ENCODE measurements at regions not wholly inside any gene's neighbourhood (a gene's known extent, or its start where the extent isn't known, plus 50 kb on each side); places are given as distances from the start of the nearest gene placed in this dataset.

- DNase-seq: no peak
Observed at GRCh38 chr2:12221584-12221983, 475.2 kb downstream of the LPIN1 start.

DNA sequence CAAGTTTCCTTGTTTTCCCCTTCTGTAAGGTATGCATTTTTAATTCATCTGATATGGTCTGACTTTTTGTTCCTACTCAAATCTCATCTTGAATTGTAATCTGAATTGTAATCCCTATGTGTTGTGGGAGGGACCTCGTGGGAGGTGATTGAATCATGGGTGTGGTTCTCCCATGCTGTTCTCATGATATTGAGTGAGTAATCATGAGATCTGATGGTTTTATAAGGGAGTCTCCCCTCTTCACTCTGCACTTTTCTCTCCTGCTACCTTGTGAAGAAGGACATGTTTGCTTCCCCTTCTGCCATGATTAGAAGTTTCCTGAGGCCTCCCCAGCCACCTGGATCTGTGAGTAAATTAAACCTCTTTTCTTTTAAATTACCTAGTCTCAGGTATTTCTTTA lies 476.1 kb downstream of the LPIN1 start:
- no peak for DNase-seq

- DNase-seq: no peak
Observed at GRCh38 chr2:12223732-12224131, 477.3 kb downstream of the LPIN1 start.

GRCh38 chr2:12226653-12227052 lies 480.2 kb downstream of the LPIN1 start:
- no peak for DNase-seq

DNA sequence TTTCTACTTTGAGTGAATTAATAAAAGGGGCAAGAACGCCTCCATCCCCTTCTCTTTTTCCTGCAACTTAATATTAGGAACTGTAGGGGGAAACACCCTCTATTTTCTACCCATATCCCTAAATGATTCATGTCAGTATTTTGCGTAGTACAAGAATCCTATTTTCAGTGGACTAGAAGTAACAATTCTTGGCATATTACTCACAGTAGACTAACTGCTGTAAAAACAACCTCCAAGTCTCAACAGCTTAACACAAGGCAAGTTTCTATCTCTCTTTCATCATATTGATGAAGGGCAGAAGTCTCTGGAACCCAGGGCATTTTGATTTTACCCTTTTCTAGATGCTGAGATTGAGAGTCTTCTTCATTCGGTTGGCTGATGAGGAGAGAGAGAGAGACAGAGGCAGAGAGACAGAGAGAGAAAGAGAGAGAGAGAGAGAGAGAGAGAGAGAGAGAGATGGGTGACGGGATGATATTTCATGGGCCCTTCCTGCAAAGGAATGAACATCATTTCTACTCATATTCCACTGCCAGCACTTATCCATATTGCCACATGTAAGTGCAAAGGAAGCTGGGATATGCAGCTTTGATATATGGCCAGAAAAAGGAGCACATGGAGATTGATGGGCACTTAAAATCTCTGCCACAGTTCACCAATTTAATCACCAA lies 481.6 kb downstream of the LPIN1 start:
- no peak for DNase-seq

- no peak for DNase-seq
Observed at GRCh38 chr2:12231288-12231687, 484.9 kb downstream of the LPIN1 start.

GRCh38 chr2:12232876-12233275 lies 483.9 kb upstream of the TRIB2 start:
- DNase-seq: no peak

DNA sequence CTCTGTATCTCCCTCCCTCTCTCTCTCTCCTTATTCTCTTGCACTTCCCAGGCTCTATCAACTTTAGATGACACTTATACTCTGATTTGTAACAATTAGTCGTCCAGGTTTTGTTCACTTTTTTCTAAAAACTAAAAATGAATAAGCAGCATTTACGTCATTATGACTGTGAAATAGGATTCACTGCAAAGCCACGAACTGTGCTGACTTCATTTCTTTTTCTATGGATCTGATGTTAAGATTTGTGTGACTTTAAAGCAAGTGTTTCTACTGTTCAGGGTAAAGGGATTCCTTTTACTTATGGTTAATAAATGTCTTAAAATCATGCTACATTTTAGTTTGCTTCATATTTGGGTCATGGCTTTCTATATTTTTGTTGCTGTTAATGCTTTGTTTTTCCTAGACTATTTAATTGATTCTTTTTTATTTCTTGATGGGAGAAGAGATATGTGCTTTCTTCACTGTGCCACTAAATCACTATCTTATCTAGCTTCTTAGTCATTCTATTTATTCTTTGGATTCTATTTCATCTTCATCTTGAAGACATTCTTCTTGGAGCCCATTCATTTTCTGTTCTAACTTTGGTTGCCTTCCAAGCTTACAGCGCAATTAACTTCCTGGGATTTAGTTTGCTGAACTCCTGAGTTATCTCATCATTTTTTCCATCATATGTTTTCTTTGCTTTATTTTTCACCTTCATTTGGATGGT lies 480.4 kb upstream of the TRIB2 start:
- no peak for DNase-seq

GRCh38 chr2:12240206-12240605 lies 476.5 kb upstream of the TRIB2 start:
- no peak for DNase-seq

GRCh38 chr2:12243381-12243780 lies 473.4 kb upstream of the TRIB2 start:
- no peak for DNase-seq

GRCh38 chr2:12244070-12244469 lies 472.7 kb upstream of the TRIB2 start:
- DNase-seq: no peak

DNA sequence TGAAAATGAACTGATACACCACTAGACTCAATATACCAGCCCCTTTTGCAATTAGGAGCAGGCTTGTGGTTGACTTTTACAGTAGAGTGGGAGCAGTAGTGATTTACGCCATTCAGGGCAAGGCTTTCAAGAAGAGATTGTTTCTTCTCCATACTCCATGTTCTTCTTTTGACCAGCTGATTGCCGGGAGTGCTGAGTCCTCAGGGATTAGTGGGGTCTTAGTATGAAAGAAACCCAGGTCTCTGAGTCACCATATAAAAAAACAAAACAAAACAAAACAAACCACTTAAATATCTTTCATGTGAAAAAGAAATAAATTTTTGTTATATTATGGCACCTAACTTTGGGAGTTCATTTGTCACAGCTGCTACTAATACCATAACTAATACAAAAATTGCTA lies 465.6 kb upstream of the TRIB2 start:
- no peak for DNase-seq

GRCh38 chr2:12251749-12252148 lies 465.0 kb upstream of the TRIB2 start:
- no peak for DNase-seq

DNA sequence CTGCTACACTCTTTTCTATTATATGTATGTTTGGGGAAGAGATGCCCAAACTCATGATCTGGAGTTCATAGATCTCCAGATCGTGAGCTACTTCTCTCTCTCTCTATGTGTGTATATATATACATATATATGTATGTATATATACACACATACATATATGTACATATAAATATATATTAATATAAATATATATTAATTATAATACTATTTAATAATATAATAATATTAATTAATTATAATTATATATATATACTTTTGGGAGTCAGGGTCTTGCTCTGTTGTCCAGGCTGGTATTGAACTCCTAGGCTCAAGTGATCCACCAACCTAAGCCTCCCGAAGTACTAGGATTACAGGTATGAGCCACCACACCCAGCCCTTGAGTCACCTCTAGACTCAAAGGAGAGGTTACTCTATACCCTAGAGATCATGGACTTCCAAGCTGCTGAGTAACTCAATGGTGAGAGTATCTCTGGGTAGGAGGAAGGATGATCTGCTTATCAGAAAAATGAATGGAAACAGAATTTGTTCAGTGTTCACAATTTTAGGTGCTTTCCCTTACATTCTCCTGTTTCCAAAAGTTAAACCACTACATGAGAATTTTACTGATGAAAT lies 463.5 kb upstream of the TRIB2 start:
- DNase-seq: no peak

- no peak for DNase-seq
Observed at GRCh38 chr2:12254280-12254860, 462.4 kb upstream of the TRIB2 start.

GRCh38 chr2:12256206-12256605 lies 460.5 kb upstream of the TRIB2 start:
- no peak for DNase-seq

DNA sequence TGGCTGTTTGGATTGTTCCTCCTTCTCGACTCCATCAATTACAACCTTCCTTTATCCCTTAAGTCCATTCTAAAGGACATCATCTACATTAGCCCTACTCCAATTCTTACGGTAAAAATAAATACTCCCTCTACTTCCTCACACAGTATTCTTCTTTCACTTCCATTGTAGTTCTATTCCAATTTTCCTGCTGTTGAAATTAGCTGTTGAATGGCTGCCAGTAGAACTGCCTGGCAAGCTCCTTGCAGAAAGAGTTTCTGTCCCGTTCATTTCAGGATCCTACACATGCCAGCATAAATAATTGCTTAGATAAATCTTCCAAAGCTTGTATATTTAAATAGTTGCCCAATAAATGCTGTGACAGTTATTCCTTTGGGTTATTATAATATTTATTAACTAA lies 459.3 kb upstream of the TRIB2 start:
- no peak for DNase-seq

GRCh38 chr2:12259493-12259892 lies 457.2 kb upstream of the TRIB2 start:
- DNase-seq: no peak

- no peak for DNase-seq
Observed at GRCh38 chr2:12261986-12262680, 454.6 kb upstream of the TRIB2 start.

DNA sequence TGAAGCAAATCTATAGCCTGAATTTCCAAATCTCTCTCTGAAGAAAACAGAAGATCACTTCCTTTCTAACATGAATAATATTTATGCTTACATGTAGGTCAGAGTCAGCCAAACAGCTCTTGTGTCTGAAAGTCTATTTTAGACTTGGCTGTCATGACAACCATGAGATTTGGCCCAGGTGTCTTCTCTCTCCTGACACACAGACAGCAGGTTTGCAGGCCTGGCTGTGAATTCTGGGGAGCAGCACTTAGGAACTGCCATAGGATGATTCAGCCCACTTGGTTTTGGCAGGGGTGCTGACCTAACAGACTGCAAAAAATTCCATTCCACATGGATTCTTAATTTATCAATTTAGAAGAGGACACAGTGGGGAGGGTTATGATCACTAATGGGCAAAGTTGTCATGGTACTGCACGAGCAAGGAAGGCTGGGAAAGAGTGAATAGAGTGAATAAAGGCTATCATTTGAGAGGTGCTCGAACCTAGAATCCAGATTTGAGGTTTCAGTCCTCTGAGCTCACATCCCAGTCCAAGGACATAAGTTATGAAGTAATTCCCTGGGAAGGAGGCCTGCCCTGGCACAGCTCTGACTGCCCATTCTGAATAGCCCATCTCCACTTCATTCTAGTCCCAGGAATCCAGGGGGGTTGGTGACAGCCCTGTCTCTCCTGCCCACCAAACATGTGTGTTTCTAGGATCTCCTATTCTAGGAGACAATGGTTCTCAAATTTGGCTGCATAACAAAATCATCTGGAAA lies 453.9 kb upstream of the TRIB2 start:
- peak; percentile 53 for DNase-seq

DNA sequence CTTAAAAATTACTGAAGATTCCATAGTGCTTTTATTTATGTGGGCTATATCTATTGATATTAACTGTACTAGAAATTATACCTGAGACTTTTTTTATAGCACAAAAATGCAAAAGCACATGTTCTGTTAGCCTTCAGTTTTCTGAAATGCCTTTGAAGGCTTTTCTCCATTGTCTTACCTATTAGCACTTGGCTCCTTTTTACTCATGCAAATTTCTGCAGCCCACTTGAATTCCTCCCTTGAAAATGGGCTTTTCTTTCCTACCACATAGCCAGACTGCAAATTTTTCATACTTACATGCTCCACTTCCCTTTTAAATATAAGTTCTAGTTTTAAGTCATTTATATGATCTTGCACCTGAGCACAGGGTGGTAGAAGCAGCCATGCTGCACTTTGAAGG lies 453.0 kb upstream of the TRIB2 start:
- no peak for DNase-seq

GRCh38 chr2:12264146-12264545 lies 452.6 kb upstream of the TRIB2 start:
- no peak for DNase-seq

DNA sequence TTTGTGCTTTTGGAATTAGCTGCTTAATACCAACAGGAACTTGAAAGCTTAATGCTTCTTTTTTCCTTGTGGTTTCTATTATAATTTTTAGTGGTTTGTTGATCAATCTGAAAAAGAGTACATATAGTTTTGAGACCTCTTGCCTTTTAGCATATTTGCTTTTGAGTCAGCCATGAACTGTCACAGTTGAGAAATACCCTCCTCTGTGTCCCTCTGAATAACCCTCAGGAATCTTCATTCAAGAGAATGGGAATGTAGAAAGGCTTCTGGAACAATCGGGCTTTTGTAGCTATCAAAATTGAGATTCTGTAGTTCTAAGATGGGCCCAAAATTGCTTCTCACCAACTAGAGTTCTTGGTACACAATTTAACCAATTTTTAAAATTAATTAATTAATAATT lies 451.1 kb upstream of the TRIB2 start:
- DNase-seq: no peak

All from femur (tissue), 1 donor.